ENCODE measurements at regions not wholly inside any gene's neighbourhood (a gene's known extent, or its start where the extent isn't known, plus 50 kb on each side); places are given as distances from the start of the nearest gene placed in this dataset.

DNA sequence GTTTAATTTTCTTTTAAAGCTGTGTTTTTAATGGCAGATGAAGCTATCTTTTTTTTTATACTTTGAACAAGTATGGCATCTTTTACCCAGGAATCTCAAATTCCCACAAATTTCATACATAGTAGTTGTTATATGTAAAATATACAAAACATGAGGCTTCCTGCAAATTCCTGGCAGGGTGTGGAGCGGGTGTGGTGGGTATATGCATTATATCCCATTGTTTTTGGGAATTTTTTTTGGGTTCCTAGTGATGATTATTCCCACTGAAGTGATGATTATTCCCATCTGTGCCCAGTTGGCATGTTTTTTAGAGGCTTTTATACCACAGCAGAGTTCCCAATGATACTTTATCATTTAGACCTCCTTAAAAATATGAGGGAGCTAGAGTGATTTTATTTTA lies 320.4 kb downstream of the ZFHX3 start:
- Histone ChIP-seq H3K23me2 (ENCODE audit: low read depth, low read length) (no peaks in the 10 kb centered on the region), H2BK5ac (ENCODE audit: low read depth, low read length) (no peak overlapping the region), H3K79me1 (ENCODE audit: low read depth, low read length) (no peaks in the 10 kb centered on the region), H3K4ac (replicated peaks; ENCODE audit: insufficient read length, low read depth, low read length) (no peak overlapping the region), H3K18ac (ENCODE audit: extremely low read depth, low read length) (no peak overlapping the region), H3K79me2 (ENCODE audit: control insufficient read depth in 1 of 2, insufficient read depth in 2 of 2, low read length in 2 of 2) (no peaks in the 10 kb centered on the region), H4K91ac (replicated peaks; ENCODE audit: insufficient read length, low read length) (no peak overlapping the region), H3K27me3 (replicated peaks in 1 of 4; ENCODE audit: control insufficient read depth in 3 of 4, extremely low read depth in 1 of 4, insufficient read depth in 3 of 4, low read length in 3 of 4) (no peaks in the 10 kb centered on the region), H4K8ac (ENCODE audit: extremely low read depth, insufficient read depth, low read length) (no peak overlapping the region), H2BK12ac (ENCODE audit: low read depth, low read length) (no peak overlapping the region), H3K27ac (ENCODE audit: low read depth, low read length) (no peak overlapping the region), H4K5ac (ENCODE audit: insufficient read length, low read depth, low read length) (no peak overlapping the region), H2BK15ac (ENCODE audit: low read length) (no peak overlapping the region), H3K4me2 (ENCODE audit: insufficient read depth in 1 of 2, low read depth in 2 of 2, low read length in 2 of 2) (no peak overlapping the region), H3K23ac (ENCODE audit: insufficient read length) (no peak overlapping the region), H2BK120ac (replicated peaks; ENCODE audit: low read depth, low read length) (no peak overlapping the region), H2AK5ac (ENCODE audit: low read depth, low read length) (no peak overlapping the region), H2AFZ (ENCODE audit: low read length) (no peak overlapping the region), H3K9me3 (ENCODE audit: insufficient read depth in 2 of 2, low read depth in 1 of 2, low read length in 1 of 2) (no peaks in the 10 kb centered on the region), H3K56ac (replicated peaks; ENCODE audit: insufficient read length, low read depth, low read length) (no peak overlapping the region), H3K14ac (ENCODE audit: insufficient read length) (no peak overlapping the region), H3K9ac (replicated peaks in 1 of 4; ENCODE audit: extremely low read depth in 1 of 4, low read depth in 3 of 4, low read length in 3 of 4) (no peak overlapping the region), H4K20me1 (replicated peaks in 1 of 2; ENCODE audit: control insufficient read depth in 1 of 2, insufficient read depth in 2 of 2, low read length in 2 of 2) (no peaks in the 10 kb centered on the region), H3K4me3 (ENCODE audit: extremely low read depth in 1 of 4, insufficient read depth in 2 of 4, low read depth in 3 of 4, low read length in 4 of 4) (no peak overlapping the region), H3K4me1 (replicated peaks in 1 of 4; ENCODE audit: control insufficient read depth in 3 of 4, insufficient read depth in 4 of 4, low read length in 3 of 4) (peaks cover 0 to 5% (median 2%) of the 10 kb centered on the region in 4 experiments; a peak in 2 of 7 replicates), H3K36me3 (ENCODE audit: control insufficient read depth in 2 of 4, insufficient read depth in 4 of 4, low read length in 3 of 4) (no peaks in the 10 kb centered on the region), H2BK20ac (ENCODE audit: low read length) (no peak overlapping the region)
- CTCF ChIA-PET (ENCODE audit: partially characterized antibody) = interaction anchor here (0.6 to 1.1 kb wide), 2 partner anchors 91 to 226 kb away, joined by 3 read pairs; no protein-coding TSS in a partner anchor
- POLR2A ChIA-PET (ENCODE audit: partially characterized antibody) = no interaction called here
- 100% methylated on average over 1 of the region's 1 CpG; no CpG with 5 or more reads in 1 of the 2 experiments for WGBS, 2 experiments (ENCODE audit: extremely low coverage in 1 of 2, insufficient coverage in 1 of 2, insufficient read length in 1 of 2, insufficient replicate concordance in 2 of 2, low coverage in 1 of 2, low lambda C conversion rate in 2 of 2, missing lambda C conversion rate in 1 of 2)
- DNase-seq (ENCODE audit: low read depth in 1 of 2, low spot score in 2 of 2) (no peak), FAIRE-seq (no peak)
- TF ChIP-seq SIRT6 (IDR thresholded peaks at IDR 0.05; ENCODE audit: low read length) (no peak), POLR2A (IDR thresholded peaks at IDR 0.05; ENCODE audit: control extremely low read depth in 1 of 2, low read depth in 2 of 2, low read length in 2 of 2) (no peak), NANOG (IDR thresholded peaks at IDR 0.05; ENCODE audit: insufficient read depth, low read depth, low read length, poor library complexity, severe bottlenecking) (no peak), BACH1 (IDR thresholded peaks at IDR 0.05; ENCODE audit: low read length) (no peak), SP4 (IDR thresholded peaks at IDR 0.05; ENCODE audit: low read length) (no peak), HDAC2 (IDR thresholded peaks at IDR 0.05; ENCODE audit: borderline replicate concordance in 1 of 2, low read depth in 2 of 2, low read length in 2 of 2) (no peak), RBBP5 (IDR thresholded peaks at IDR 0.05; ENCODE audit: borderline replicate concordance, low read depth, low read length) (no peak), SP2 (IDR thresholded peaks at IDR 0.05; ENCODE audit: low read length) (no peak), POLR2AphosphoS5 (IDR thresholded peaks at IDR 0.05; ENCODE audit: low read depth, low read length) (no peak), RNF2 (IDR thresholded peaks at IDR 0.05; ENCODE audit: borderline replicate concordance, low read depth, low read length, missing control alignments, poor library complexity, severe bottlenecking) (no peak), KDM1A (IDR thresholded peaks at IDR 0.05; ENCODE audit: borderline replicate concordance, low read length) (no peak), EGR1 (IDR thresholded peaks at IDR 0.05; ENCODE audit: borderline replicate concordance, low read depth, low read length) (no peak), POU5F1 (IDR thresholded peaks at IDR 0.05; ENCODE audit: low read depth, low read length) (no peak), TCF12 (IDR thresholded peaks at IDR 0.05; ENCODE audit: low read depth, low read length) (no peak)
- TF ChIP-seq, protein P1, sequence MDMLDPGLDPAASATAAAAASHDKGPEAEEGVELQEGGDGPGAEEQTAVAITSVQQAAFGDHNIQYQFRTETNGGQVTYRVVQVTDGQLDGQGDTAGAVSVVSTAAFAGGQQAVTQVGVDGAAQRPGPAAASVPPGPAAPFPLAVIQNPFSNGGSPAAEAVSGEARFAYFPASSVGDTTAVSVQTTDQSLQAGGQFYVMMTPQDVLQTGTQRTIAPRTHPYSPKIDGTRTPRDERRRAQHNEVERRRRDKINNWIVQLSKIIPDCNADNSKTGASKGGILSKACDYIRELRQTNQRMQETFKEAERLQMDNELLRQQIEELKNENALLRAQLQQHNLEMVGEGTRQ (IDR thresholded peaks at IDR 0.05; ENCODE audit: low read length) = no peak
